Gastrocnemius medialis (tissue), 4 donors: ENCODE measurements at regions not wholly inside any gene's neighbourhood (a gene's known extent, or its start where the extent isn't known, plus 50 kb on each side); places are given as distances from the start of the nearest gene placed in this dataset.
"Not testable (repeated sequence)": the region's sequence is repeated elsewhere in the genome, so short reads cannot be mapped to it uniquely, and the experiment has no call there.

ENCODE experiments used
- ATAC-seq, 2 donors: fragments of 150-250 bp; one replicate each; pipeline ENCODE4 v1.9.1; 2016
- DNase-seq, 2 donors: peaks; one replicate each; pipeline ENCODE4 v3.0.0-alpha.2; 2019
- H3K27ac ChIP-seq, 4 donors: fragments of 200-600 bp; sonication (generic); 1 replicate in 1 of 4; 2 replicates in 3 of 4; pipeline ENCODE4 v1.5.1; 2016 to 2018; ENCODE audit warnings: mild to moderate bottlenecking in 2 of 4, moderate library complexity in 1 of 4
- H3K27me3 ChIP-seq, 3 donors: fragments of 200-600 bp; sonication (generic) in 2 of 3; 1 replicate in 1 of 3; 2 replicates in 2 of 3; pipeline versions ENCODE4 v1.5.1 to v1.6.0; 2016 to 2019; ENCODE audit warnings: mild to moderate bottlenecking in 1 of 3, moderate library complexity in 1 of 3
- H3K36me3 ChIP-seq, 2 donors: fragments of 200-600 bp; sonication (generic) in 1 of 2; one replicate each; pipeline ENCODE4 v1.5.1; 2017 to 2018
- H3K4me1 ChIP-seq, 2 donors: fragments of 200-600 bp; sonication (generic) in 1 of 2; one replicate each; pipeline ENCODE4 v1.5.1; 2016 to 2017; ENCODE audit warnings: mild to moderate bottlenecking in 2 of 2
- H3K4me3 ChIP-seq, 4 donors: fragments of 200-600 bp; sonication (generic) in 3 of 4; 1 replicate in 1 of 4; 2 replicates in 3 of 4; pipeline ENCODE4 v1.5.1; 2016 to 2019; ENCODE audit warnings: mild to moderate bottlenecking in 2 of 4
- H3K9me3 ChIP-seq, 3 donors: fragments of 200-600 bp; sonication (generic) in 2 of 3; 1 replicate in 1 of 3; 2 replicates in 2 of 3; pipeline ENCODE4 v1.5.1; 2016 to 2019
- in situ Hi-C, 4 donors: fragments of 200-750 bp; cut with MboI; loops; one replicate each; pipeline versions ENCODE4 v1.15.0 to v1.8.0; 2017; ENCODE audit warnings: low sequenced_read_pairs in 4 of 4
- intact Hi-C: fragments of 100-400 bp; cut with DNase I; formaldehyde crosslinking; loops from one replicate; pipeline ENCODE4 v1.15.1; 2023; ENCODE audit warnings: low total_unique reads

GRCh38 chr9:41606961-41607547 lies 417.9 kb upstream of the ZNG1F start:
- in situ Hi-C loops, H3K4me1 ChIP-seq, intact Hi-C loops, ATAC-seq, H3K36me3 ChIP-seq, H3K27me3 ChIP-seq, H3K9me3 ChIP-seq, DNase-seq, H3K27ac ChIP-seq, H3K4me3 ChIP-seq: not testable (repeated sequence)

- H3K27ac ChIP-seq, H3K36me3 ChIP-seq, in situ Hi-C loops, intact Hi-C loops, DNase-seq, ATAC-seq, H3K9me3 ChIP-seq, H3K4me3 ChIP-seq, H3K27me3 ChIP-seq, H3K4me1 ChIP-seq: not testable (repeated sequence)
Measured at GRCh38 chr9:41565572-41565971, 376.5 kb upstream of the ZNG1F start.
